HFFc6 (cell line): ENCODE measurements at regions not wholly inside any gene's neighbourhood (a gene's known extent, or its start where the extent isn't known, plus 50 kb on each side); places are given as distances from the start of the nearest gene placed in this dataset.
"Not testable (repeated sequence)": the region's sequence is repeated elsewhere in the genome, so short reads cannot be mapped to it uniquely, and the experiment has no call there.

Experiments used
- DNase-seq: peaks from one replicate; pipeline ENCODE4 v3.0.0-alpha.2; 2018
- H3K27ac Mint-ChIP-seq: 2 replicates; pipeline ENCODE4 v1.8.0; 2020; ENCODE audit warnings: mild to moderate bottlenecking, mixed read lengths
- H3K27me3 Mint-ChIP-seq: 2 replicates; pipeline ENCODE4 v1.8.0; 2021; ENCODE audit warnings: mild to moderate bottlenecking, moderate library complexity, mixed read lengths; ENCODE audit not compliant: insufficient read depth
- H3K36me3 Mint-ChIP-seq: 2 replicates; pipeline ENCODE4 v1.8.0; 2021; ENCODE audit warnings: low read depth, mixed read lengths
- H3K4me1 Mint-ChIP-seq: 2 replicates; pipeline ENCODE4 v1.8.0; 2020; ENCODE audit warnings: low read depth, mixed read lengths
- H3K4me3 Mint-ChIP-seq: 2 replicates; pipeline ENCODE4 v1.8.0; 2020; ENCODE audit warnings: mild to moderate bottlenecking, moderate library complexity, mixed read lengths
- H3K9me3 Mint-ChIP-seq: 2 replicates; pipeline ENCODE4 v1.8.0; 2020; ENCODE audit warnings: mild to moderate bottlenecking, mixed read lengths
- CTCF ChIP-seq: fragments of 200-600 bp; sonication (generic); IDR thresholded peaks from 2 replicates; pipeline ENCODE4 v1.5.0; 2021; ENCODE audit warnings: antibody characterized with exemption, mild to moderate bottlenecking

DNA sequence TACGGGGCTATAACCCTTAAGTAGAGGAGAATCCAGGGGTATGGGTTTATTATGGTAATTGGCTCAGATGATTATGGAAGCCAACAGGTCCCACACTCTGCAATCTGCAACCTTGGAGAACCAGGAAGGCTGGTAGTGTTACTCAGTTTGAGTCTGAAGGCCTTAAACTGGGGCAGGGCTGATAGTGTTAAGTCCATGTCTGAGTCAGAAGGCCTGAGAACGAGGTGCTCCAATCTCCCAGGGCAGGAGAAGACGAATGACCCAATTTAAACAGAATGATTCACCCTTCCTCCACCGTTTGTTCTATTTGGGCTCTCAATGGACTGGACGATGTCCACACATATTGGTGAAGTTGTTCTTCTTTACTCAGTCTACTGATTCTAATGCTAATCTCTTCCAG lies 244.5 kb upstream of the PTER start:
- Mint-ChIP-seq H3K27ac (no peak overlapping the region), H3K4me3 (no peak overlapping the region), H3K4me1 (no peaks in the 10 kb centered on the region), H3K27me3 (no peaks in the 10 kb centered on the region), H3K36me3 (no peaks in the 10 kb centered on the region), H3K9me3 (peaks cover 26% of the 10 kb centered on the region)
- no peak for TF ChIP-seq CTCF
- no peak for DNase-seq

DNA sequence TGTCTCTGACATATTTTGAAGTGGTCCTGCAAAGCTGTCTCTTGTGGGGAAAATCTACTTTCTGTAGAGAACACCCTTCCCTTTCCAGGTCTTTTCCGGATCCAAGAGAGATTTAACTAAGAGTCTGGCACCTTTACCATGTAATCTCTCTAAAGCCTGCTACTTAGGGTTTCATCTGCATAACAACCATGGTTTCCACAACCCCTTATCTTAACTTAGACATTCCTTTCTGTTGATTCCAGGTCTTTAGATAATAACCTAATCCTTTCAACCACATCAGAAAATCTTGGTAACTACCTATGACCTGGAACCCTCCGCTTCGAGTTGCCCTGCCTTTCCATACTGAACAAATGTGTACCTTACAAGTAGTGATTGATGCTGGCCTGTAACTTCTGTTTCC lies 243.6 kb upstream of the PTER start:
- TF ChIP-seq CTCF: no peak
- no peaks in the 10 kb centered on the region for H3K4me1 Mint-ChIP-seq
- H3K27ac Mint-ChIP-seq: no peak overlapping the region
- no peaks in the 10 kb centered on the region; the same call in 1 of the 2 replicates for H3K27me3 Mint-ChIP-seq
- no peak for DNase-seq
- H3K36me3 Mint-ChIP-seq: no peaks in the 10 kb centered on the region
- peaks cover 31% of the 10 kb centered on the region for H3K9me3 Mint-ChIP-seq
- H3K4me3 Mint-ChIP-seq: no peak overlapping the region

DNA sequence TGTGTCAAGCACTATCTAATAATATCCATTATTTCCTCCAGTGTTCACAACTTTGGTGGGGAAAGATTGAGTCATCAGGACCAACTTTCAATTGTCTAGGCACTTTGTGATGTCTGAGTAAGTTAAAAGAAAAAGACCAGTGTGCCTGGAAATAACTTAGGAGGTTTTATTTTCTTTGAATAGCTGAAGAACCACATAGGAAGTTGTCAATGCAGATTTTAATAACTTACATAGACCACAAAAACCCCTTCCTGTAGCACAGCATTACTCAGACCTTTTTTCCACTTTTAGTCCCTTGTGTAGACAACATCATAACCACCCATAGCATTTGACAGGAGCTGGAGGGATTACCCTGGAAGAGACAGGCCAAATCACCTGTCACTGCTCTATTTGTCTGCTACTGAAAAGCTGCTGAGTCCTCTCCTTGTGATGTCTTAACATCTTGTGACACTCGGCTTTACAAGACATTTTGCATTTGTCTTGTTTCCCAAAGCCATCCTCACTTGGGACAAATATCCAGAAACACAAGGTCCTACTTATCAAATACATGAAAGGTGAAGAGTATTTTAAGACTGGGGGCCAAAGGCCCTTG lies 241.5 kb upstream of the PTER start:
- no peak for TF ChIP-seq CTCF
- Mint-ChIP-seq H3K27me3 (no peaks in the 10 kb centered on the region; the same call in 1 of the 2 replicates), H3K9me3 (peaks cover 19% of the 10 kb centered on the region), H3K4me3 (no peak overlapping the region), H3K27ac (no peak overlapping the region), H3K4me1 (no peaks in the 10 kb centered on the region), H3K36me3 (no peaks in the 10 kb centered on the region)
- no peak for DNase-seq

DNA sequence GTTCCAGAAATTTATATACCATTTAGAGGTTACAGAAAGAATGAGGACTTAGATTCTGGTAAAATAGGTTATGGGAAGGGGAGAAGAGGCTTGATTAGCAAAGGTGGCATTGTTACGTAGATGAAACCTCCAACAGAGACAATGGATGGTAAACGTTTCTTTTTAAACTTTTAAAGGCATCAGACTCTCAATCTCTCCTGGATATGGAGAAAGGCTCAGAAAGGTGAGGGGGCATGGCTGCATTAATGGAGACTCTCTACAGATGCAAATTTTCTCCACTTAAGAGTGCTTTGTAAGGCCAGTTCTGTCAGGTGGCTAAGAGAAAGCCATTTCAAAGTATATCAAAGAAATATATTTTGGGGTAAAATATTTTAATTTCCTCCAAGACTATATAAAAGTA lies 240.9 kb upstream of the PTER start:
- H3K4me1 Mint-ChIP-seq: no peaks in the 10 kb centered on the region
- TF ChIP-seq CTCF: no peak

GRCh38 chr10:16199216-16199615 lies 237.6 kb upstream of the PTER start:
- Mint-ChIP-seq H3K9me3 (peaks cover 26% of the 10 kb centered on the region), H3K27me3 (no peaks in the 10 kb centered on the region; the same call in 1 of the 2 replicates), H3K4me1 (no peaks in the 10 kb centered on the region), H3K36me3 (no peaks in the 10 kb centered on the region), H3K4me3 (no peak overlapping the region), H3K27ac (no peak overlapping the region)
- TF ChIP-seq CTCF: no peak
- no peak for DNase-seq

More for the DNA sequence above, 240.9 kb upstream of the PTER start:
- Mint-ChIP-seq H3K36me3 (no peaks in the 10 kb centered on the region), H3K4me3 (no peak overlapping the region), H3K27ac (no peak overlapping the region), H3K27me3 (no peaks in the 10 kb centered on the region; the same call in 1 of the 2 replicates), H3K9me3 (peaks cover 14% of the 10 kb centered on the region)
- DNase-seq: no peak

DNA sequence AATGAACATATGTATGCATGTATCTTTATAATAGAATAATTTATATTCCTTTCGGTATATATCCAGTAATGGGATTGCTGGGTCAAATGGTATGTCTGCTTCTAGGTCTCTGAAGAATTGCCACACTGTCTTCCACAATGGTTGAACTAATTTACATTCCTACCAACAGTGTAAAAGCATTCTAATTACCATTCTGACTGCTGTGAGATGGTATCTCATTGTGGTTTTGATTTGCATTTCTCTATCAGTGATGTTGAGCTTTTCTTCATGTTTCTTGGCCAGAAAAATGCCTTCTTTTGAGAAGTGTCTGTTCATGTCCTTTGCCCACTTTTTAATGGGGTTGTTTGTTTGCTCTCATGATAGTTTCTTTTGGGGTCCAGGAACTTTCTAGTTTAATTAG lies 213.2 kb upstream of the PTER start:
- peaks cover 14% of the 10 kb centered on the region for H3K36me3 Mint-ChIP-seq
- H3K4me1 Mint-ChIP-seq, H3K27me3 Mint-ChIP-seq, H3K4me3 Mint-ChIP-seq, H3K27ac Mint-ChIP-seq, DNase-seq: not testable (repeated sequence)
- H3K9me3 Mint-ChIP-seq: peaks cover 64% of the 10 kb centered on the region
